B cell (primary cell): ENCODE measurements at regions not wholly inside any gene's neighbourhood (a gene's known extent, or its start where the extent isn't known, plus 50 kb on each side); places are given as distances from the start of the nearest gene placed in this dataset.

Experiments used
- ATAC-seq: fragments of 200-7000 bp; cut with Tn5 transposase; one replicate; pipeline ENCODE4 v1.10.0; 2021; ENCODE audit warnings: low read depth, mild to moderate bottlenecking, moderate number of reproducible peaks, moderate library complexity
- CTCF ChIA-PET: fragments of 350-600 bp; sonication (Branson Sonifier 250); formaldehyde crosslinking; loops from one replicate; lab custom pipeline; 2021; ENCODE audit warnings: antibody characterized with exemption, inconsistent platforms; lab: Charles Lee
- POLR2A ChIA-PET: fragments of 350-600 bp; sonication (Branson Sonifier 250); formaldehyde crosslinking; loops from one replicate; lab custom pipeline; 2021; ENCODE audit warnings: antibody characterized with exemption; lab: Charles Lee
- DNase-seq: peaks from one replicate; pipeline ENCODE4 v3.0.0; 2013
- H2AFZ ChIP-seq: 2 replicates; pipeline ENCODE4 v1.6.1; 2012; ENCODE audit warnings: mild to moderate bottlenecking, low read depth, low read length; ENCODE audit not compliant: insufficient read depth, poor library complexity, severe bottlenecking
- H3K27ac ChIP-seq, 2 donors: 1 replicate in 1 of 2; 2 replicates in 1 of 2; pipeline ENCODE4 v1.5.1; 2012 to 2013; ENCODE audit warnings: low read length in 2 of 2, mild to moderate bottlenecking in 2 of 2, moderate library complexity in 1 of 2
- H3K27me3 ChIP-seq, 4 experiments: fragments of 200-600 bp in 1 of 4; sonication (generic) in 1 of 4; replicated peaks in 1 of 4; 1 replicate in 2 of 4; 2 replicates in 2 of 4; pipeline versions ENCODE4 v1.6.1 to v1.7.0; 2013 to 2016; ENCODE audit warnings: low read length in 3 of 4, mild to moderate bottlenecking in 2 of 4, mixed read lengths in 1 of 4, moderate library complexity in 1 of 4; ENCODE audit not compliant: insufficient read depth in 4 of 4, control insufficient read depth in 3 of 4; ENCODE audit errors: control extremely low read depth in 1 of 4
- H3K36me3 ChIP-seq, 2 experiments: replicated peaks in 1 of 2; 1 replicate in 1 of 2; 2 replicates in 1 of 2; pipeline versions ENCODE4 v1.6.1 to v1.7.1; 2013; ENCODE audit warnings: low read length in 1 of 2; ENCODE audit not compliant: insufficient read depth in 2 of 2, control insufficient read depth in 1 of 2; ENCODE audit errors: control extremely low read depth in 1 of 2, extremely low read depth in 1 of 2
- H3K4me1 ChIP-seq, 2 donors: fragments of 200-600 bp in 1 of 2; sonication (generic) in 1 of 2; 1 replicate in 1 of 2; 2 replicates in 1 of 2; pipeline versions ENCODE4 v1.5.1 to v1.6.1; 2013 to 2017; ENCODE audit warnings: low read length in 2 of 2; ENCODE audit not compliant: control insufficient read depth in 2 of 2, insufficient read depth in 2 of 2
- H3K4me2 ChIP-seq: replicated peaks from 2 replicates; pipeline ENCODE3; 2012; ENCODE audit warnings: mild to moderate bottlenecking, low read depth, low read length; ENCODE audit not compliant: poor library complexity, severe bottlenecking
- H3K4me3 ChIP-seq, 5 experiments: fragments of 200-600 bp in 1 of 5; sonication (generic) in 1 of 5; 1 replicate in 3 of 5; 2 replicates in 2 of 5; pipeline versions ENCODE4 v1.5.1 to v1.7.0; 2011 to 2016; ENCODE audit warnings: low read length in 4 of 5, mild to moderate bottlenecking in 4 of 5, low read depth in 2 of 5, control low read depth in 1 of 5, moderate library complexity in 1 of 5; ENCODE audit not compliant: insufficient read depth in 1 of 5; ENCODE audit errors: control extremely low read depth in 1 of 5, extremely low read depth in 1 of 5
- H3K79me2 ChIP-seq: fragments of 200-600 bp; sonication (generic); one replicate; pipeline ENCODE4 v1.6.0; 2016; ENCODE audit warnings: low read length; ENCODE audit not compliant: control insufficient read depth, insufficient read depth
- H3K9ac ChIP-seq: fragments of 200-600 bp; sonication (generic); 2 replicates; pipeline ENCODE4 v1.6.1; 2017; ENCODE audit warnings: mild to moderate bottlenecking, low read length, moderate library complexity
- H3K9me3 ChIP-seq, 3 donors: one replicate each; pipeline versions ENCODE4 v1.6.1 to v1.7.1; 2013; ENCODE audit warnings: low read length in 2 of 3; ENCODE audit not compliant: control insufficient read depth in 2 of 3, insufficient read depth in 1 of 3; ENCODE audit errors: control extremely low read depth in 1 of 3
- H4K20me1 ChIP-seq: 2 replicates; pipeline ENCODE4 v1.6.0; 2012; ENCODE audit warnings: mild to moderate bottlenecking, low read length; ENCODE audit not compliant: insufficient read depth, control insufficient read depth, poor library complexity, severe bottlenecking
- H3K27ac Mint-ChIP-seq: one replicate; pipeline ENCODE4 v1.8.0; 2021; ENCODE audit warnings: mixed read lengths
- H3K27me3 Mint-ChIP-seq: one replicate; pipeline ENCODE4 v1.8.0; 2021; ENCODE audit warnings: mixed read lengths
- H3K4me1 Mint-ChIP-seq: one replicate; pipeline ENCODE4 v1.8.0; 2021; ENCODE audit warnings: mixed read lengths
- H3K4me3 Mint-ChIP-seq: one replicate; pipeline ENCODE4 v1.8.0; 2021; ENCODE audit warnings: mixed read lengths
- H3K9me3 Mint-ChIP-seq: one replicate; pipeline ENCODE4 v1.8.0; 2022; ENCODE audit warnings: mixed read lengths; ENCODE audit not compliant: insufficient read depth
- CTCF ChIP-seq: fragments of 200-600 bp; IDR thresholded peaks from one replicate; pipeline ENCODE4 v1.8.0; 2022; ENCODE audit warnings: antibody characterized with exemption, mild to moderate bottlenecking
- EZH2 ChIP-seq: IDR thresholded peaks from 2 replicates; pipeline ENCODE4 v1.6.1; 2012; ENCODE audit warnings: borderline replicate concordance, low read depth, mild to moderate bottlenecking, moderate library complexity, low read length; ENCODE audit not compliant: insufficient read depth, poor library complexity, severe bottlenecking
- WGBS: methylation state at CpG from one replicate; pipeline ENCODE4 v1.1.5; 2013; ENCODE audit warnings: missing lambda C conversion rate; ENCODE audit not compliant: insufficient coverage; 5-methylcytosine and 5-hydroxymethylcytosine counted together
- intact Hi-C: fragments of 100-400 bp; cut with micrococcal nuclease; formaldehyde crosslinking; loops from one replicate; pipeline ENCODE4 v1.10.0; 2022

GRCh38 chr20:58103517-58103904, 124.9 kb downstream of the ANKRD60 start:
- Histone ChIP-seq H3K27me3 (peaks cover 0 to 8% (median 0%) of the 10 kb centered on the region in 4 experiments), H3K4me1 (no peaks in the 10 kb centered on the region), H3K9me3 (no peaks in the 10 kb centered on the region), H3K4me3 (no peak overlapping the region), H4K20me1 (no peaks in the 10 kb centered on the region), H2AFZ (no peak overlapping the region), H3K36me3 (no peaks in the 10 kb centered on the region), H3K4me2 (no peak overlapping the region), H3K9ac (no peak overlapping the region), H3K79me2 (no peaks in the 10 kb centered on the region), H3K27ac (no peak overlapping the region)
- DNase-seq (no peak), ATAC-seq (no peak)
- no peaks in the 10 kb centered on the region for H3K4me1 Mint-ChIP-seq
- ChIA-PET POLR2A (no interaction called here), CTCF (no interaction called here)
- no peak overlapping the region for H3K4me3 Mint-ChIP-seq
- intact Hi-C loops: no loop called here
- H3K27ac Mint-ChIP-seq: no peak overlapping the region
- no peak for TF ChIP-seq CTCF
- 95% methylated on average over 3 of the region's 6 CpGs for WGBS
- peaks cover 35% of the 10 kb centered on the region for H3K27me3 Mint-ChIP-seq
- no peaks in the 10 kb centered on the region for H3K9me3 Mint-ChIP-seq

GRCh38 chr20:58102744-58103516, 125.5 kb downstream of the ANKRD60 start:
- H3K79me2 ChIP-seq: no peaks in the 10 kb centered on the region
- intact Hi-C loops: no loop called here
- no peak for ATAC-seq
- no peaks in the 10 kb centered on the region for H3K9me3 Mint-ChIP-seq
- ChIA-PET CTCF (no interaction called here), POLR2A (no interaction called here)
- no peaks in the 10 kb centered on the region for H3K4me1 Mint-ChIP-seq
- no peak overlapping the region for H2AFZ ChIP-seq
- H3K36me3 ChIP-seq: no peaks in the 10 kb centered on the region
- H3K9ac ChIP-seq: no peak overlapping the region
- WGBS: 88% methylated on average over 4 of the region's 7 CpGs
- H4K20me1 ChIP-seq: no peaks in the 10 kb centered on the region
- no peaks in the 10 kb centered on the region for H3K9me3 ChIP-seq
- H3K27me3 ChIP-seq: peaks cover 0 to 8% (median 0%) of the 10 kb centered on the region in 4 experiments
- H3K4me2 ChIP-seq: no peak overlapping the region
- DNase-seq: no peak
- peaks cover 35% of the 10 kb centered on the region for H3K27me3 Mint-ChIP-seq
- H3K27ac Mint-ChIP-seq: no peak overlapping the region
- no peak for TF ChIP-seq CTCF
- TF ChIP-seq EZH2: no peak
- H3K4me3 ChIP-seq: no peak overlapping the region
- H3K4me1 ChIP-seq: no peaks in the 10 kb centered on the region
- H3K4me3 Mint-ChIP-seq: no peak overlapping the region
- H3K27ac ChIP-seq: no peak overlapping the region
